ENCODE measurements at regions not wholly inside any gene's neighbourhood (a gene's known extent, or its start where the extent isn't known, plus 50 kb on each side); places are given as distances from the start of the nearest gene placed in this dataset.

DNA sequence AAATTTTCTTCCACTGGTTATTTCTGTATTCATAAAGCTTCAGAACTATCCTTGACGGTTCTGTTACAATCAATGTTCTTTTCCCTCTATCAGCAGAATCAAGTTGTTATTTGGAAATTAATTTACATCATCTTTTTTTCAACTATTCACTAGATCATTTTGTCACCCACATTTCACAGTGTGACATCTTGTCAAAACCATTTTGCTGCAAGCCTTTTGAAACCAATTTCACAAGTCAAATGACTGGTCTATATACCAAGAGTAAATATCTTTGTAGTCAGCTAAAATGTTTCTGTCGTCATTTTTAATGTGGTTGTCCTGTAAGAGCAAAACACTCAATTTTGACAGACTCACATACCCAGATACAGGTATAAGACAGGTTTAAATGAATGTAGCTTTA lies 984.3 kb upstream of the TYRP1 start:
- ATAC-seq (ENCODE audit: low read depth) (no peak), DNase-seq (no peak)
- no TSS peak for BruUV-seq (replicated peaks)
- H3K79me1 ChIP-seq (ENCODE audit: low read depth in 1 of 2, low read length in 2 of 2), result no peaks in the 10 kb centered on the region
- ChIA-PET POLR2A (ENCODE audit: unreplicated experiment) (no interaction called here), CTCF (no interaction called here)
- H2AFZ ChIP-seq (replicated peaks; ENCODE audit: low read length, poor library complexity), result no peak overlapping the region
- no peak overlapping the region for H3K4me2 ChIP-seq (ENCODE audit: low read depth, low read length)
- no peaks in the 10 kb centered on the region for H3K27me3 ChIP-seq (ENCODE audit: control insufficient read depth, insufficient read depth, low read length)
- H3K9ac ChIP-seq (ENCODE audit: low read depth, low read length), result no peak overlapping the region
- H2BK5ac ChIP-seq (ENCODE audit: low read depth, low read length, poor library complexity, severe bottlenecking), result no peak overlapping the region
- H3K27ac ChIP-seq (ENCODE audit: insufficient read depth, low read length), result no peak overlapping the region
- no peaks in the 10 kb centered on the region for H4K20me1 ChIP-seq (ENCODE audit: insufficient read depth, low read length)
- H3K4me3 ChIP-seq (ENCODE audit: insufficient read depth, low read depth, low read length), result no peak overlapping the region
- H4K8ac ChIP-seq (ENCODE audit: low read depth in 2 of 2, low read length in 2 of 2), result no peak overlapping the region
- H3K36me3 ChIP-seq (ENCODE audit: control insufficient read depth, insufficient read depth, low read length), result no peaks in the 10 kb centered on the region
- H2AK9ac ChIP-seq (replicated peaks; ENCODE audit: low read depth, low read length, poor library complexity), result no peak overlapping the region
- no peak overlapping the region for H3K23ac ChIP-seq (ENCODE audit: low read depth, low read length)
- H2BK15ac ChIP-seq (ENCODE audit: low read depth, low read length), result no peak overlapping the region
- H2AK5ac ChIP-seq (ENCODE audit: low read depth, low read length), result no peak overlapping the region
- H3K9me3 ChIP-seq (ENCODE audit: control insufficient read depth, insufficient read depth, low read length), result peaks cover 4% of the 10 kb centered on the region; the same call in 1 of the 2 replicates
- no peak overlapping the region for H3K14ac ChIP-seq (replicated peaks; ENCODE audit: low read depth, low read length)
- no peaks in the 10 kb centered on the region for H3K9me1 ChIP-seq (ENCODE audit: insufficient read depth, low read length)
- no peak overlapping the region for H3K18ac ChIP-seq (ENCODE audit: low read depth, low read length)
- no peak overlapping the region for H3K4ac ChIP-seq (ENCODE audit: low read depth, low read length)
- H2BK20ac ChIP-seq (ENCODE audit: low read depth, low read length), result no peak overlapping the region
- in situ Hi-C loops (cut with MboI; ENCODE audit: low sequenced_read_pairs), result no loop called here
- H3K56ac ChIP-seq (ENCODE audit: extremely low read depth, insufficient read depth, low read length), result no peak overlapping the region
- no peaks in the 10 kb centered on the region for H3K4me1 ChIP-seq (ENCODE audit: control insufficient read depth, insufficient read depth, low read length)
- intact Hi-C loops (cut with micrococcal nuclease), result no loop called here
- no peak overlapping the region for H4K91ac ChIP-seq (ENCODE audit: insufficient read depth, low read depth, low read length)
- no CpG with 5 or more reads among the region's 2 CpGs for WGBS, 2 experiments (ENCODE audit: extremely low coverage in 2 of 2, insufficient read length in 1 of 2)
- TF ChIP-seq BHLHE40 (IDR thresholded peaks at IDR 0.05; ENCODE audit: low read depth, low read length), result no peak
- TF ChIP-seq FOS (IDR thresholded peaks at IDR 0.05; ENCODE audit: low read depth, low read length), result no peak
- TF ChIP-seq, protein P1, sequence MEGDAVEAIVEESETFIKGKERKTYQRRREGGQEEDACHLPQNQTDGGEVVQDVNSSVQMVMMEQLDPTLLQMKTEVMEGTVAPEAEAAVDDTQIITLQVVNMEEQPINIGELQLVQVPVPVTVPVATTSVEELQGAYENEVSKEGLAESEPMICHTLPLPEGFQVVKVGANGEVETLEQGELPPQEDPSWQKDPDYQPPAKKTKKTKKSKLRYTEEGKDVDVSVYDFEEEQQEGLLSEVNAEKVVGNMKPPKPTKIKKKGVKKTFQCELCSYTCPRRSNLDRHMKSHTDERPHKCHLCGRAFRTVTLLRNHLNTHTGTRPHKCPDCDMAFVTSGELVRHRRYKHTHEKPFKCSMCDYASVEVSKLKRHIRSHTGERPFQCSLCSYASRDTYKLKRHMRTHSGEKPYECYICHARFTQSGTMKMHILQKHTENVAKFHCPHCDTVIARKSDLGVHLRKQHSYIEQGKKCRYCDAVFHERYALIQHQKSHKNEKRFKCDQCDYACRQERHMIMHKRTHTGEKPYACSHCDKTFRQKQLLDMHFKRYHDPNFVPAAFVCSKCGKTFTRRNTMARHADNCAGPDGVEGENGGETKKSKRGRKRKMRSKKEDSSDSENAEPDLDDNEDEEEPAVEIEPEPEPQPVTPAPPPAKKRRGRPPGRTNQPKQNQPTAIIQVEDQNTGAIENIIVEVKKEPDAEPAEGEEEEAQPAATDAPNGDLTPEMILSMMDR (conservative IDR thresholded peaks at IDR 0.05; ENCODE audit: low read depth, low read length), result no peak
- no peak for TF ChIP-seq RAD21 (IDR thresholded peaks at IDR 0.05; ENCODE audit: low read length)
- no peak for TF ChIP-seq MAZ (IDR thresholded peaks at IDR 0.05; ENCODE audit: borderline replicate concordance, low read depth, low read length)
- TF ChIP-seq SMC3 (IDR thresholded peaks at IDR 0.05; ENCODE audit: low read depth, low read length), result no peak
- TF ChIP-seq CHD1 (IDR thresholded peaks at IDR 0.05; ENCODE audit: low read depth, low read length), result no peak
- TF ChIP-seq RCOR1 (IDR thresholded peaks at IDR 0.05; ENCODE audit: insufficient replicate concordance, low read length), result no peak
- no peak for TF ChIP-seq MAFK (IDR thresholded peaks at IDR 0.05; ENCODE audit: low read depth, low read length)
- TF ChIP-seq, protein P2, sequence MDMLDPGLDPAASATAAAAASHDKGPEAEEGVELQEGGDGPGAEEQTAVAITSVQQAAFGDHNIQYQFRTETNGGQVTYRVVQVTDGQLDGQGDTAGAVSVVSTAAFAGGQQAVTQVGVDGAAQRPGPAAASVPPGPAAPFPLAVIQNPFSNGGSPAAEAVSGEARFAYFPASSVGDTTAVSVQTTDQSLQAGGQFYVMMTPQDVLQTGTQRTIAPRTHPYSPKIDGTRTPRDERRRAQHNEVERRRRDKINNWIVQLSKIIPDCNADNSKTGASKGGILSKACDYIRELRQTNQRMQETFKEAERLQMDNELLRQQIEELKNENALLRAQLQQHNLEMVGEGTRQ (IDR thresholded peaks at IDR 0.05; ENCODE audit: low read depth, low read length), result no peak
- TF ChIP-seq POLR2A (IDR thresholded peaks at IDR 0.05; ENCODE audit: low read depth, low read length), result no peak
- no peak for TF ChIP-seq CEBPB (IDR thresholded peaks at IDR 0.05; ENCODE audit: low read depth, low read length)
- no peak for TF ChIP-seq NFE2L2 (IDR thresholded peaks at IDR 0.05; ENCODE audit: low read depth, low read length)
- H2BK120ac ChIP-seq (ENCODE audit: low read depth, low read length), result no peak overlapping the region
- H4K5ac ChIP-seq (ENCODE audit: low read depth, low read length), result no peak overlapping the region
- dilution Hi-C loops (cut with HindIII; ENCODE audit: low sequenced_read_pairs, unreplicated experiment), result no loop called here

Measured in IMR-90 (cell line).